SK-N-SH treated with all-trans-retinoic acid at 6 μM for 48 hours (cell line): ENCODE measurements at regions not wholly inside any gene's neighbourhood (a gene's known extent, or its start where the extent isn't known, plus 50 kb on each side); places are given as distances from the start of the nearest gene placed in this dataset.

Experiments used
- ATAC-seq: fragments of 200-7000 bp; cut with Tn5 transposase; 3 replicates; pipeline ENCODE4 v1.9.1; 2020; ENCODE audit warnings: mild to moderate bottlenecking, moderate library complexity
- ARNTL ChIP-seq: fragments of 450-650 bp; formaldehyde crosslinking; IDR thresholded peaks from 2 replicates; pipeline ENCODE4 v1.5.0; 2020; ENCODE audit warnings: low read depth, mild to moderate bottlenecking, moderate library complexity, borderline replicate concordance
- BACH2 ChIP-seq: fragments of 250-450 bp; sonication (Bioruptor Pico); IDR thresholded peaks from 2 replicates; pipeline ENCODE4 v1.9.0; 2021; ENCODE audit warnings: mild to moderate bottlenecking, borderline replicate concordance
- CSDC2 ChIP-seq: fragments of 250-450 bp; sonication (Bioruptor Pico); IDR thresholded peaks from 2 replicates; pipeline ENCODE4 v1.5.0; 2020; ENCODE audit warnings: mild to moderate bottlenecking, moderate library complexity
- CSRNP3 ChIP-seq: fragments of 250-450 bp; sonication (Bioruptor Pico); IDR thresholded peaks from 2 replicates; pipeline ENCODE4 v1.5.1; 2021; ENCODE audit warnings: mild to moderate bottlenecking, moderate library complexity
- ESRRG ChIP-seq: fragments of 250-450 bp; sonication (Bioruptor Pico); IDR thresholded peaks from 2 replicates; pipeline ENCODE4 v1.6.1; 2021; ENCODE audit warnings: mild to moderate bottlenecking
- GLIS3 ChIP-seq: fragments of 250-450 bp; sonication (Bioruptor Pico); IDR thresholded peaks from 2 replicates; pipeline ENCODE4 v1.5.0; 2020; ENCODE audit warnings: mild to moderate bottlenecking, moderate library complexity
- ISL1 ChIP-seq: fragments of 250-450 bp; sonication (Bioruptor Pico); IDR thresholded peaks from 2 replicates; pipeline ENCODE4 v2.1.2; 2022; ENCODE audit warnings: mild to moderate bottlenecking, moderate library complexity
- OSR1 ChIP-seq: fragments of 250-450 bp; sonication (Bioruptor Pico); IDR thresholded peaks from 2 replicates; pipeline ENCODE4 v1.8.0; 2022; ENCODE audit warnings: moderate library complexity, mild to moderate bottlenecking, inconsistent platforms
- PATZ1 ChIP-seq: fragments of 250-450 bp; sonication (Bioruptor Pico); IDR thresholded peaks from 2 replicates; pipeline ENCODE4 v1.8.0; 2020; ENCODE audit warnings: mild to moderate bottlenecking, moderate library complexity, borderline replicate concordance
- PPARA ChIP-seq: fragments of 250-450 bp; sonication (Bioruptor Pico); IDR thresholded peaks from 2 replicates; pipeline ENCODE4 v1.5.0; 2020; ENCODE audit warnings: mild to moderate bottlenecking, borderline replicate concordance
- TCF4 ChIP-seq: fragments of 250-450 bp; sonication (Bioruptor Pico); IDR thresholded peaks from 2 replicates; pipeline ENCODE4 v1.8.0; 2021; ENCODE audit warnings: mild to moderate bottlenecking, moderate library complexity, borderline replicate concordance
- TOX ChIP-seq: fragments of 250-450 bp; sonication (Bioruptor Pico); IDR thresholded peaks from 2 replicates; pipeline ENCODE4 v1.8.0; 2021; ENCODE audit warnings: mild to moderate bottlenecking, moderate library complexity, borderline replicate concordance
- ZFP3 ChIP-seq: fragments of 250-450 bp; sonication (Bioruptor Pico); IDR thresholded peaks from 2 replicates; pipeline ENCODE4 v1.5.0; 2020; ENCODE audit warnings: mild to moderate bottlenecking, moderate library complexity
- ZFP30 ChIP-seq: fragments of 450-650 bp; formaldehyde crosslinking; IDR thresholded peaks from 2 replicates; pipeline ENCODE4 v1.5.0; 2022; ENCODE audit warnings: mild to moderate bottlenecking, moderate library complexity
- ZNF565 ChIP-seq: fragments of 450-650 bp; formaldehyde crosslinking; conservative IDR thresholded peaks from 2 replicates; pipeline ENCODE4 v1.5.0; 2020; ENCODE audit warnings: low read depth, mild to moderate bottlenecking, moderate library complexity
- ZNF70 ChIP-seq: fragments of 450-650 bp; formaldehyde crosslinking; IDR thresholded peaks from 2 replicates; pipeline ENCODE4 v1.5.0; 2020; ENCODE audit warnings: mild to moderate bottlenecking, moderate library complexity
- ZNF8 ChIP-seq: fragments of 450-650 bp; formaldehyde crosslinking; IDR thresholded peaks from 2 replicates; pipeline ENCODE4 v1.5.0; 2020; ENCODE audit warnings: mild to moderate bottlenecking, moderate library complexity
- TF ChIP-seq, protein P1 (sequence below): fragments of 250-450 bp; sonication (Bioruptor Pico); IDR thresholded peaks from 2 replicates; pipeline ENCODE4 v1.5.0; 2020; ENCODE audit warnings: mild to moderate bottlenecking, moderate library complexity
- TF ChIP-seq, protein P2 (sequence below): fragments of 250-450 bp; sonication (Bioruptor Pico); IDR thresholded peaks from 2 replicates; pipeline ENCODE4 v1.5.1; 2020; ENCODE audit warnings: low read depth, mild to moderate bottlenecking, moderate library complexity
- TF ChIP-seq, protein P3 (sequence below): fragments of 250-450 bp; sonication (Bioruptor Pico); IDR thresholded peaks from 2 replicates; pipeline ENCODE4 v1.8.0; 2021; ENCODE audit warnings: low read depth, mild to moderate bottlenecking, moderate library complexity, borderline replicate concordance

DNA sequence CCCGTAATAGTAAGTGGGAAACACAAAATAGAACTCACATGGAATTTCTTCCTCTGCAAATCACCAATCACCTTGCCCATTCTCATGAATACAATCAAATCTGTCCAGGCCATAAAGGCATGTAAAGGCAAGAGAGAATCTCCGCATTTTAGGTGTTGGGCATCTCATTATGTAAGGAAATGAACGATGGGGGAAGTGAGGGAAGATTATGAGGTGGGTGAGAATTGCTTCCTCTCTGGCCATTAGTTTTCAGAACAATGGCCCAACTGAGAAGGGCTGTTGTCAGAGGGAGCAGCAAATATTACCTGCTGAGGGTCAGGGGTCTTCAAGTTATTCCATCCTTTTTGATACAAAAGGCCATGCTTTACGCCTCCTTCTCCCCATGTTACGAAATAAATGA, 455.1 kb downstream of the ARHGEF28 start:
- no peak for ATAC-seq
- TF ChIP-seq GLIS3 (CRISPR knock-in tag) (no peak), ISL1 (CRISPR knock-in tag) (no peak), PPARA (no peak), TCF4 (CRISPR knock-in tag) (no peak)
- TF ChIP-seq, protein P1, sequence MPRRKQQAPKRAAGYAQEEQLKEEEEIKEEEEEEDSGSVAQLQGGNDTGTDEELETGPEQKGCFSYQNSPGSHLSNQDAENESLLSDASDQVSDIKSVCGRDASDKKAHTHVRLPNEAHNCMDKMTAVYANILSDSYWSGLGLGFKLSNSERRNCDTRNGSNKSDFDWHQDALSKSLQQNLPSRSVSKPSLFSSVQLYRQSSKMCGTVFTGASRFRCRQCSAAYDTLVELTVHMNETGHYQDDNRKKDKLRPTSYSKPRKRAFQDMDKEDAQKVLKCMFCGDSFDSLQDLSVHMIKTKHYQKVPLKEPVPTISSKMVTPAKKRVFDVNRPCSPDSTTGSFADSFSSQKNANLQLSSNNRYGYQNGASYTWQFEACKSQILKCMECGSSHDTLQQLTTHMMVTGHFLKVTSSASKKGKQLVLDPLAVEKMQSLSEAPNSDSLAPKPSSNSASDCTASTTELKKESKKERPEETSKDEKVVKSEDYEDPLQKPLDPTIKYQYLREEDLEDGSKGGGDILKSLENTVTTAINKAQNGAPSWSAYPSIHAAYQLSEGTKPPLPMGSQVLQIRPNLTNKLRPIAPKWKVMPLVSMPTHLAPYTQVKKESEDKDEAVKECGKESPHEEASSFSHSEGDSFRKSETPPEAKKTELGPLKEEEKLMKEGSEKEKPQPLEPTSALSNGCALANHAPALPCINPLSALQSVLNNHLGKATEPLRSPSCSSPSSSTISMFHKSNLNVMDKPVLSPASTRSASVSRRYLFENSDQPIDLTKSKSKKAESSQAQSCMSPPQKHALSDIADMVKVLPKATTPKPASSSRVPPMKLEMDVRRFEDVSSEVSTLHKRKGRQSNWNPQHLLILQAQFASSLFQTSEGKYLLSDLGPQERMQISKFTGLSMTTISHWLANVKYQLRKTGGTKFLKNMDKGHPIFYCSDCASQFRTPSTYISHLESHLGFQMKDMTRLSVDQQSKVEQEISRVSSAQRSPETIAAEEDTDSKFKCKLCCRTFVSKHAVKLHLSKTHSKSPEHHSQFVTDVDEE (CRISPR knock-in tag), result no peak
- TF ChIP-seq, protein P2, sequence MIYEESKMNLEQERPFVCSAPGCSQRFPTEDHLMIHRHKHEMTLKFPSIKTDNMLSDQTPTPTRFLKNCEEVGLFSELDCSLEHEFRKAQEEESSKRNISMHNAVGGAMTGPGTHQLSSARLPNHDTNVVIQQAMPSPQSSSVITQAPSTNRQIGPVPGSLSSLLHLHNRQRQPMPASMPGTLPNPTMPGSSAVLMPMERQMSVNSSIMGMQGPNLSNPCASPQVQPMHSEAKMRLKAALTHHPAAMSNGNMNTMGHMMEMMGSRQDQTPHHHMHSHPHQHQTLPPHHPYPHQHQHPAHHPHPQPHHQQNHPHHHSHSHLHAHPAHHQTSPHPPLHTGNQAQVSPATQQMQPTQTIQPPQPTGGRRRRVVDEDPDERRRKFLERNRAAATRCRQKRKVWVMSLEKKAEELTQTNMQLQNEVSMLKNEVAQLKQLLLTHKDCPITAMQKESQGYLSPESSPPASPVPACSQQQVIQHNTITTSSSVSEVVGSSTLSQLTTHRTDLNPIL (CRISPR knock-in tag), result no peak

DNA sequence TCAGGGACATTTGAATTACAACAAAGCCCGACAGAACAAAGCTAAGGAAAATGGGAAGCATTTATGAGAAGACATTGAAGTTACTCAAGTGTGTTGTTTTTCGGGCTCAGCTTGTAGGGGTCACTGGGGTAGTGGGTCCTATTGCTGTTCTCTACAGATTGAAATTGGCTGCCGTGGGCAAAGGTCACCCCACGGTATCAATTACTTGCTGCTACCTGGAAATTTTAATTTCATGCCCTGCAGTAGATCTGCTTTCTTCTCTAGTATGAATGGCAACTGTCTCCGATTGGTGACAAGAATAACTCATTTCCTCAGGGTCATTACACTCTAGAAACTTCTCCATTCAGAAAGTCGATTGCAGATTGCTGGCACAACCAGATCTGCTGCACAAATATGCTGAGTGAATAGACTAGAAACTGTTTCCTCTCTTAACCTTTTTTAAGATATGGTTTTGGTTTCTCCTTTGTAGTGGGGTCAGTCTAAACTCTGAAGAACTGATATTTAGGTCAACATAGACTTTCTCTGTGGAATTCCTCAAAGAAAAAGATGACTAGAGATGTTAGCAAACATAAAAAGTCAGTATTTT, 454.1 kb downstream of the ARHGEF28 start:
- ATAC-seq, result no peak

DNA sequence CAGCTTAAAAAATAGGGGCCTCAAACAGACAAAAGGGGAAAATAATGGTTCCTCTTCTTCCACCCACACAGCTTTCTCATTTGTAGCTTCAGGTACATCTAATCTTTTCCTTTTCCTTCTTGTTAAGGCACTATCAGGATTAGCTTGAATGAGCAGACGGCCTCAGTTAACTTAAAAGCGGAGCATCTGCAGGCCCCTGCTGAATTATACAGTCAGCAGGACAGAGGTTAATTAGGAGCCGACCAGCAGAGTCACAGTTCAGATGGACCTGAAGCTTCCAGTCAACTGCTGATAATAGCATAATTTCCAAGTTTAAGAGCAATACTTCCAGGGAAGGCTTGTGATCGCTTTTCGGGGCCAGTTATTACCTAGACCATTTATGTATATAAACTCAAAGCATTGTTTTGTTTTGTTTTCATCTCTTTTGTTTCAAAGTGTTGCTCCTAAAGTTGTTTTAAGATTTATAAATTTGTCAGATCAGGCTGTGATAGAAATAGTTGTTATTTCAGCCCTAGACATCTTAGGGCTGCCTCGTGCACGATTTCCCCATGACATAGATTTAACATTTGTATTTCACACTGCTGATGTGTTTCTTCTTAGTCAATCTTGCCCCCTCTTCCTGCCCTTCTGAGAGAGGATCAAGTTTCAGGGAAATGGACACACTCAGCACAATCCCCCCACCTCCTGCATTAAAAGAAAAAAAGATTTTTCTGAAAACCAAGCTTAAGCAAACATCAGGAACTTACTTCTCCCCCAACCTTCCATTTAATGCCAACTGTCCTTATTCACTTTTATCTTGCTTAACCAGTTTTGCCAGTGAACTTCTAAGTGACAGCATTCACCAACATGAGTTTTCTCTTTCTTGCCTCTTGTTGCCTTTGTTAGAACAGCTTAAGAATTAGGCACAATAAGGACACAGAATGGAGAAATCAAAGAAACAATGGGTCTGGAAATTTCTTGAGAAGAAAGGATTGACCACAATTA, 449.8 kb downstream of the ARHGEF28 start:
- ATAC-seq, result no peak
- TF ChIP-seq ZFP30 (CRISPR knock-in tag) (no peak), OSR1 (no peak), ISL1 (CRISPR knock-in tag) (no peak), ARNTL (no peak), PATZ1 (CRISPR knock-in tag) (no peak), BACH2 (CRISPR knock-in tag) (no peak), ESRRG (CRISPR knock-in tag) (no peak), ZNF565 (CRISPR knock-in tag) (no peak), GLIS3 (CRISPR knock-in tag) (no peak), TOX (CRISPR knock-in tag) (no peak)
- TF ChIP-seq, protein P1 (CRISPR knock-in tag), result no peak
- TF ChIP-seq, protein P3, sequence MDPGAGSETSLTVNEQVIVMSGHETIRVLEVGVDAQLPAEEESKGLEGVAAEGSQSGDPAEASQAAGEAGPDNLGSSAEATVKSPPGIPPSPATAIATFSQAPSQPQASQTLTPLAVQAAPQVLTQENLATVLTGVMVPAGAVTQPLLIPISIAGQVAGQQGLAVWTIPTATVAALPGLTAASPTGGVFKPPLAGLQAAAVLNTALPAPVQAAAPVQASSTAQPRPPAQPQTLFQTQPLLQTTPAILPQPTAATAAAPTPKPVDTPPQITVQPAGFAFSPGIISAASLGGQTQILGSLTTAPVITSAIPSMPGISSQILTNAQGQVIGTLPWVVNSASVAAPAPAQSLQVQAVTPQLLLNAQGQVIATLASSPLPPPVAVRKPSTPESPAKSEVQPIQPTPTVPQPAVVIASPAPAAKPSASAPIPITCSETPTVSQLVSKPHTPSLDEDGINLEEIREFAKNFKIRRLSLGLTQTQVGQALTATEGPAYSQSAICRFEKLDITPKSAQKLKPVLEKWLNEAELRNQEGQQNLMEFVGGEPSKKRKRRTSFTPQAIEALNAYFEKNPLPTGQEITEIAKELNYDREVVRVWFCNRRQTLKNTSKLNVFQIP (CRISPR knock-in tag), result no peak

More for the DNA sequence above, 454.1 kb downstream of the ARHGEF28 start:
- TF ChIP-seq CSDC2 (CRISPR knock-in tag), result no peak
- TF ChIP-seq ESRRG (CRISPR knock-in tag), result no peak
- TF ChIP-seq ARNTL, result no peak
- TF ChIP-seq, protein P2 (CRISPR knock-in tag), result no peak
- no peak for TF ChIP-seq ZNF8 (CRISPR knock-in tag)
- TF ChIP-seq ZNF70 (CRISPR knock-in tag), result no peak
- no peak for TF ChIP-seq ZFP3 (CRISPR knock-in tag)
- TF ChIP-seq ZNF565 (CRISPR knock-in tag), result no peak
- no peak for TF ChIP-seq CSRNP3 (CRISPR knock-in tag)
- no peak for TF ChIP-seq TOX (CRISPR knock-in tag)
- no peak for TF ChIP-seq TCF4 (CRISPR knock-in tag)
- TF ChIP-seq, all 23 proteins: peak for 0
